ES-I3 (cell line): ENCODE measurements at regions not wholly inside any gene's neighbourhood (a gene's known extent, or its start where the extent isn't known, plus 50 kb on each side); places are given as distances from the start of the nearest gene placed in this dataset.
A peak's percentile ranks its signal among the peaks of the same experiment; 100 is the strongest.
"Not testable (repeated sequence)": the region's sequence is repeated elsewhere in the genome, so short reads cannot be mapped to it uniquely, and the experiment has no call there.

Experiments used
- H3K36me3 ChIP-seq: 2 replicates; pipeline ENCODE4 v1.6.1; 2013; ENCODE audit warnings: mild to moderate bottlenecking, low read length, control low read depth, moderate library complexity; ENCODE audit not compliant: insufficient read depth
- H3K4me1 ChIP-seq: 2 replicates; pipeline ENCODE4 v1.6.1; 2013; ENCODE audit warnings: mild to moderate bottlenecking, control low read depth, low read length; ENCODE audit not compliant: insufficient read depth
- H3K9ac ChIP-seq: 2 replicates; pipeline ENCODE4 v1.6.1; 2013; ENCODE audit warnings: low read depth, mild to moderate bottlenecking, low read length, moderate library complexity
- H3K9me3 ChIP-seq: 2 replicates; pipeline ENCODE4 v1.6.1; 2013; ENCODE audit warnings: mild to moderate bottlenecking, low read length, moderate library complexity; ENCODE audit not compliant: control insufficient read depth, insufficient read depth

- no peaks in the 10 kb centered on the region for H3K4me1 ChIP-seq
- no peaks in the 10 kb centered on the region for H3K9me3 ChIP-seq
- no peaks in the 10 kb centered on the region for H3K36me3 ChIP-seq
- H3K9ac ChIP-seq = no peak overlapping the region
Observed at GRCh38 chr19:23474761-23475160, 79.5 kb upstream of the ZNF91 start.

GRCh38 chr19:23474172-23474571, 78.9 kb upstream of the ZNF91 start:
- Histone ChIP-seq H3K4me1 (no peaks in the 10 kb centered on the region), H3K9ac (no peak overlapping the region), H3K36me3 (no peaks in the 10 kb centered on the region), H3K9me3 (no peaks in the 10 kb centered on the region)

GRCh38 chr19:23470873-23471545, 75.7 kb upstream of the ZNF91 start:
- Histone ChIP-seq H3K4me1 (no peaks in the 10 kb centered on the region), H3K9me3 (no peaks in the 10 kb centered on the region), H3K9ac (peak overlapping the region; percentile 24; the same call in 1 of the 2 replicates), H3K36me3 (no peaks in the 10 kb centered on the region)

- H3K9ac ChIP-seq, H3K9me3 ChIP-seq, H3K36me3 ChIP-seq, H3K4me1 ChIP-seq: not testable (repeated sequence)
Observed at GRCh38 chr19:23464349-23464748, 69.1 kb upstream of the ZNF91 start.

GRCh38 chr19:23461120-23461519, 65.8 kb upstream of the ZNF91 start:
- no peaks in the 10 kb centered on the region for H3K9me3 ChIP-seq
- H3K4me1 ChIP-seq = no peaks in the 10 kb centered on the region
- no peaks in the 10 kb centered on the region; the same call in 1 of the 2 replicates for H3K36me3 ChIP-seq
- H3K9ac ChIP-seq = no peak overlapping the region

DNA sequence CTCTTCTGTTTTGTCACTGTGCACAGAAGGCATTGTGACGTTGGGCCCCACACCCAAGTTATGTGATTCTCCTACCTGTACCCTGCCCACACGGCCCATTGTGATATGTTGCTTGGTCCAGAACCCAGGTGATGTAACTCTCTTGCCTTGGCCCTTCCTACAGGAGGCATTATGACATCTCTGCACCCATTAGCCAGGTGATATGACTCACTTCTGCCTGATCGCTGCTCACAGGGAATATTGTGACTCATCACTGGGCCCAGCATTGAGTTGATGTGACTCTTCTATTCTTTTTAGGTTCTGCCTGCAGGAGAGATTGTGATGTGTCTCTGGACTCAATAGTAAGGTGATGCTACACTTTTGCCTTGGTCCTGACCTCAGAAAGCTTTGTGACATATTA, 65.4 kb upstream of the ZNF91 start:
- H3K9ac ChIP-seq = no peak overlapping the region
- H3K36me3 ChIP-seq = no peaks in the 10 kb centered on the region; the same call in 1 of the 2 replicates
- H3K4me1 ChIP-seq = no peaks in the 10 kb centered on the region
- no peaks in the 10 kb centered on the region for H3K9me3 ChIP-seq
